MM.1S (cell line): ENCODE measurements at regions not wholly inside any gene's neighbourhood (a gene's known extent, or its start where the extent isn't known, plus 50 kb on each side); places are given as distances from the start of the nearest gene placed in this dataset.

ENCODE experiments used
- CTCF ChIP-seq: fragments of 300-600 bp; sonication (generic); IDR thresholded peaks from 2 replicates; pipeline ENCODE4 v1.5.1; 2016; ENCODE audit warnings: antibody characterized with exemption, low read length, mixed read lengths
- EZH2 ChIP-seq: fragments of 300-600 bp; sonication (generic); optimal IDR thresholded peaks from 2 replicates; pipeline ENCODE3; 2017; ENCODE audit warnings: low read depth, mild to moderate bottlenecking, antibody characterized with exemption, low read length, mixed read lengths
- EZH2phosphoT487 ChIP-seq: fragments of 300-600 bp; sonication (generic); IDR thresholded peaks from 2 replicates; pipeline ENCODE4 v1.6.1; 2018; ENCODE audit warnings: antibody characterized with exemption, low read length

- no peak for TF ChIP-seq CTCF
- no peak for TF ChIP-seq EZH2
- no peak for TF ChIP-seq EZH2phosphoT487
These were observed 387.3 kb upstream of the TECRL start for GRCh38 chr4:64796581-64796980.
